HG03565 (cell line): ENCODE measurements at regions not wholly inside any gene's neighbourhood (a gene's known extent, or its start where the extent isn't known, plus 50 kb on each side); places are given as distances from the start of the nearest gene placed in this dataset.

Source experiments
- ATAC-seq: cut with Tn5 transposase; IDR thresholded peaks from one replicate; pipeline ENCODE4 v1.9.1; 2021; ENCODE audit warnings: mild to moderate bottlenecking, moderate library complexity; ENCODE audit not compliant: unreplicated experiment

DNA sequence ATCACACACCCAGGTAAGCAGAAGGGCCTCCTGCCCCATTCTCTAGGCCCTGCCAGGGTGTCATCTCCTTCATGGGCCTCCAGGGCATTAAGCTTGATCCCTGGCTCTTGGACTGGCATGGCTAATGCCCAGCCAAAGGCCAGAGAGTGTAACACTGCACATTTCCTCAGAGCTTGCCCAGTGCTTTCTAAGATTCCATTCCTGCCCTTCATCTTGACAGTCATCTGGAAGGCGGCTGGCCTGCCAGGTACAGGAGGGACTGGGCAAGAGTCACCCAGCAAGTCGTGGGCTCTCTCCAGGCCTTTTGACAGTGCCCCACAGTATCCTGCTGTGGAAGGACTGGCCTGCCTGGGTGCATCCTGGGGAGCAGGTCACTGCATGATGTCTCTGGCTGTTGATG lies 268.9 kb downstream of the HAUS1 start:
- ATAC-seq = no peak

DNA sequence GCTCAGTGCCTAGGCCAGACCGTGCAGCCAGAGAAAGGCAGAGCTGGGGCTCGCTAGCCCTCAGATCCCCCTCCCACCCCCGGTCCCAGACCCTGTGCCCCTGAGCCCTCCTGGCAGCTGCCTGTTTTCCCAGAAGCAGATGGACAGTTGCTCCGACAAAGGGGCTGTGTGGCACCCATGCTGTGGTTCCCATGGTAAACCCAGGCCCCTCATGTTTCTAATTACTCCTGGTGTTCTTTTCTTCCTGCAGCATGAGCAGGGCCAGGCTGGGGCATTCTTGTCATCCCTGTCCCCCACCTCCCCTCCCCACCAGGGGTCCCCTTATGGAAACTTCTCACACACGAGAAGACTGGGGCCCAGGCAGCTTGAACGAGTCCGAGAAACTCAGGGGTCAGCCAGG lies 269.6 kb downstream of the HAUS1 start:
- ATAC-seq = no peak

DNA sequence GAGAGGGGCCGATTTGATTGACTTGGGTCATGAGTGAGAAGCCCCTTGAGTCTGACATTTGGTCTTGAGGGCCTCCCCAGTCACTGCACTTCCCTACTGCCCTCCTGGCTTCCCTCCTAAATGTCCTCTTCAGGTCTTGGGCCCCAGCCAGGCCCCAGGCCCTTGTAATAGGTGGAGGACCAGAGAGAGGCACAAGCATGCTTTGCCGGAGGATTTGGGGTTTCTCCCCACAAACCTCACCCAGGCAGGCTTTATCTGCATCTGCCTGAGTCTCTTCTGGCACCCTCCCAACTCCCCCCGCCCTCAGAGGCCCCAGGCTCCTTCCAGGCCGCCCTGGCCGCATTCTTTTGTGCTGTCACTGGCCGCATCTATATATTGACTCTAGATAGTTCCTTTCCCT lies 270.7 kb downstream of the HAUS1 start:
- no peak for ATAC-seq

DNA sequence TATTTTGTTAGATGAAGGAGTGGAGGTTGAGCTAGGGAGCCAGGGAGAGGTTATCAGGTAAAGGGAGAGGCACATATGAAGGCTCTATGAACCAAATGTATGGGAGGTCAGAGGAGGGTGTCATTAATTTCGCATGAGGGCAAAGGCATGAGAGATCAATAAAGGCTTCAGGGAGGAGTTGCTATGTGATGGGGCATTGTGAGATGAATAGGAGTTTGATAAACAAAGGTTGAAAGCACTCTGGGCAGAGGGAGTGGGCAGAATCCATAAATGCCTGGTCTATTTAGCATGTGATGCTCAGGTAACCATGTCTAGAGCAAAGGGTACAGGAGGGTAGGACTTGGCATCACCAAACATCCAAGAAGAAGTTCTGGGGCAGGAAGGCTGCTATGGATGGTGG lies 273.4 kb downstream of the HAUS1 start:
- ATAC-seq = no peak

DNA sequence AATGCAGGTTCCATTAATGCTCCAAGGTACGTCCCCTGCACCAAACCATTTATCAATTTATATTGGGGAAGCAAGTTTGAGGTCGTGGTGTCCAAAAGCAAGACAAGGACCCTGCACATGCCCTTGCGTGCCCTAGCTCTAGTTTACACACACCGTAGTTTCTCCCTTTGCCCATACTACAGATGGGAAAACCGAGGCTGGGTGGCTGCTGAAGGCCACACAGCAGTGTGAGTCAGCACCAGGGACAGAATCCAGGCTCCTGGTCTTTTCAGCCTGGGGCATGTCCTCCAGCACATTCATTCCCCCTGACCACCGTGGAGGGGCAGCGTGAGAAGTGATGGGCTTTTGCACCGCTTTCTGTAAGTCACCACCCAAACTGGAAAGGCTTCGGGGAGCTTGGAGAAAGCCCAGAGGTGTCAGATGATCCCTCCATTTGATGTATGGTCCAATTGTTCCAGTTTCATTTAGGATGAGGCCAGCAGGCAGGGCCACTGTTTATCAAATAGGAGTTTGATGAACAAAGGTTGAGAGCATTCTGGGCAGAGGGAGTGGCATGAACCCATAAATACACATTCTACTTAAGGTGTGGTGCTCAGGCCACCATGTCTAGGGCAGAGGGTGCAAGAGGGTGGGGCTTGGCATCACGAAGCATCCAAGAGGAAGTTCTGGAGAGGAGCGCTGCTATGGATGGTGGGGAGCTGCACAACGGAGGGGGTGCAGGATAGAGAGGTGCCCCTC lies 274.1 kb downstream of the HAUS1 start:
- ATAC-seq = no peak

DNA sequence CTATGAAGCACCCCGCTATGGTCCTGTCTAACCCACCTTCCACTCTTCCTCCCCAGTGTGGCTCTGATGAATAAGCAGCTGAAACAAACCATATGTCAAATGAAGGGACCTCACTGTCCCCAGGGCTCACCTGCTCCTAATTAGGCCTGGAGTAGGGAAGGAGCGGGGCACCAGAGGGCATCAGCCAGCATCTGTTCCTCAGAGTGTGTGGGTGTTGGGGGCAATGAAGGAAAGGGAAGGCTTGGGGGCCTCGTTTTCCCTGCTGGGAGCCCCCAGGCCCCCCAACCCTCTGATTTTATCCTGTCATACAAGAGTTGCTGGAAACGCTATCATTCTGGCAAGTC lies 274.7 kb downstream of the HAUS1 start:
- ATAC-seq = no peak

DNA sequence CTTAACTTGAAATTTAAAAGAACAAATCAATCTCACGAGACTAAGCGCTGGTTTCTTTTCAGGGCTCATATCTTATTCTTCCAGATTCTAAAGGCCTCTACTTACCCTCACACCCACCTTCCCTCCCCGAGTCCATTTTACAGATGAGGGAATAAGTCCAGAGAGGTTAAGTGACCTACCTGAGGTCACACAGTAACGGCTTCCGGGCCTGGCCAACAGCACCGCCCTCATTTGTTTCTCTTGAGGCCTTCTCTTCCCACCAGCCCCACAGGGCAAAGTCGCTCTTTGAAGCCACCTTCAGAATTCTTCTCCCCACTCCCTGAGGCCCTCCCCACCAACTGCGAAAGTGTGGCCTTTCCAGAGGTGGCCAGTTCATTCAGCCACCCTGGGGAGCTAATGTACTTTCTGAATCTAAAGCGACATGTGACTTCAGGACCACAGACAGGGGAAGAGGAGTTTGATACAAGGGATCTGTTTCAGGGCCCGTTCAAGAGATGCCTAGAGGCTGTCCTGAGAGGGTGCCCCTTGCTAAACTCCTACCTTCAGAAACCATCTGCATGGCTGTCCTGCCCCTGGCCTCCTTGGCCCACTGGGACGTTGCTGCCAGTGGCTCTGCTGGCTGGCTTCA lies 275.3 kb downstream of the HAUS1 start:
- no peak for ATAC-seq

DNA sequence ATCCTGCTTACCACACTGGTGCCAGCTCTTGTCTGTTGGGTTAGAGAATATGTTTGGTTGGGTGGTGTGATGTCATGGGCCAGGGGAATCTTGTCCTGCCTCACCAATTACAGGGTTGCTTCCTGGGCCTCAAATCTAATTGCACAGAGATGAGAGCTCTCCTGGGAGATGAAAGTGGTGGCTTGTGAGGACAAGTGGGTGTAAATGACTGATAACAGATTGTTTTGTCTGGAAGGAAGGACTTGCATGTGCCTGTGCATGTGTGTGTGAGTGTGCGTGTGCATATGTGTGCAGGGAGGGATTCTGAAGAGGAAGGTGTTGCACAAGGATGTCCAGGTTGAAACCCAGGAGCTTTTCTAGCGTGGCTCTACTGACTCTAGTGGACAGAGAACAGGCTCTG lies 271.9 kb downstream of the LOXHD1 start:
- no peak for ATAC-seq

DNA sequence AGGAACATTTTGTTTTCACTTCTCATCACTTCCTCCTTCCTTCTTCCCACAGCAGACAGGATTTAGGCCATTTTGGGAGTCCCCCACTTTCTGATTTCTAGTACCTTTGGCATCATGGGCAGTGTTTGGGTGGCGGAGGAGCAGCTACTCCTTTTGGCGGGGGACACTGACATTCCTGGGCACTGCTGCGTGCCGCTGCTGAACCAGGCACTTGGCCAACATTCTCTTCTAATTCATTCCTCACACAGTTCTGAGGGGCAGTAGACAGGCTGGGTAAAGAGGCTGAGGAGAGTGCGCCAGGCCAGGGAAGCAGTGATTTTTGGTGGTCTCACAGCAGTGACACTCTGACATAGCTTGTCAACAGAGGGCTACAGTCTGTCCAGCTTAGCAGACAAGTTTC lies 270.2 kb downstream of the LOXHD1 start:
- no peak for ATAC-seq

DNA sequence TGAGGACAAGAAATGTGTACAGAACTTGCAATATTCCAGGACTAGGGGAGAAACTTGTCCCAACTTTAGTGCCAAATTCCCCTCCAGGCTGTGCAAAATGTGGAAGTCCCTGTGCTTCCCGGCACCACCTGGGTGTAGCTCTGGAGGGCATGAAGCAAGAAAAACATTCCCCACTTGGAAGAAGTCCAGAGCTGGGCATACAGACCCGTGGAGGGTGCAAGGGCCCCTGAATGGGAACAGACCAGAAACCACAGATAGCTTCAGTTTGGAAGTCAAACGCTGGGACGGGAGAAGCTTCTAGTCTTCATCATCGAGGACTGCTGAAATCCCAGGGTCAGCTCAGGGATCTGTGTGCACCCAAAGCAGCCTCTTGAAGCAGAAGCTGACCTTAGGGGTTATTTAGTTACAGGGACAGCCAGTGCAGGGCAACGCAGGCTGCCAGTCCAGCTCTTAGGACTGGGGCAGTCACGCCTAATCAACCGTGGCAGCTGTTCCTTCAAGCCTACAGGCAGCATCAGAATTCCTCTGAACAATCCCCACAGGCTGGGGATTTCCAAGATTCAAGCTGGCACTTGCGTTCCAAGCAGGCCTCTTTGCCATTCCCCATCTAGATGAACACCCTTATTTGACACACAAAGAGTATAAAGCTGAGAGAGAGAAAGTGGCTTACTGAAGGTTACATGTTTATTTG lies 269.4 kb downstream of the LOXHD1 start:
- ATAC-seq = no peak

DNA sequence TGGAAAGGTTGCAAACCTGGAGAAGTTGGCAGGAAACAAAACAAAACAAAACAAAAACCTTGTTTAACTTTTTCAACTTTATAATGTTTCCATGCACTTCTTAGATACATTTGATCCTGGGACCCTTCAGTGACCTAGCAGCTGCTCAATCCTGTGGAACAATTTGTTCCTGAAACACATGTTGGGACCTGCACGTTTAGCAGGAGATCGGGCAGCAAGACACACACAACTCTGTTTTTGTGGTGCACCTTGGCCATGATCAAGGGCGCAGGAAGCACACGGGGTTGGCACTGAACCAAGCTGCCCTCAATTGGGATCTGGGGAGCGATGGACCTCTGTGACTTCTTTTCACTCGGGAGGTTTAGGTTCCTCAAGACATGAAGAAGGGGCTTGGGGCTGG lies 268.7 kb downstream of the LOXHD1 start:
- ATAC-seq = no peak

DNA sequence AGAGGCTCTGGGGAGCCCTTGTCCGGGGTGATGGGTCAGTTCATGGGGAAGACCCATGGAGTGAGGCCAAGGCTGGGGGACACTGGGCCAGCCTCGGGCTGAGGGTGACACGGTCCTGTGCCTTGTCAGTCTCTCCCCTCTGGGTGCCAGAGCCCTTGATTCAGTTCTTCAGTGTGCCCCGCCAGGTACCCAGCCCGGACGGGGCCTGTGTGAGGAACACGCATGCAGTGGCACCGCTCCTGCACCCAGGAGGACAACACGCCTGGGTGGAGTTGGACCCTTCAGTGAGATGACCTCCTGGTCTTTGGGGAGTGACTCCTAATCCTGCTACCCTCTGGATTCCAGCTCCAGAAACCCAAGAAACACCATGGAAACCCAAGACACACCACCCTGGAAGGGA lies 264.4 kb downstream of the LOXHD1 start:
- no peak for ATAC-seq

DNA sequence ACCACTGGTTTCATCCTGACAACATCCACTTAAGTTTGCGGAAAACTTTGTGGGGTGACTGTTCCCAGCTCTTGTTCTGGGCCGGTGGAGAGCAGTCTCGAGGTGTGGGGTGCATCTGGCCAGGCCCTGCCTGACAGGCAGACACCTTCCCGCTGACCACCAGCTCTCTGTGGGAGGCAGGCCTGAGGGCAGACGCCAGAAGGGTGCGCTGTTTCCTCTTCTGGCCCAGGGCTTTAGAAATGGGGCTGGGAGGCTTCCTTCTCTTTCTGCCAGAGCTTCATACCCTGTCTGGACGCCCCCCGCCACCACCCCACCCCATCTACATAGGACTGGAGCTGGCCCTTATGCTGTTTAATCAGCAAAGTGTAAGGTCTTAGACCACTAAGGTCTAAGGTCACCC lies 263.8 kb downstream of the LOXHD1 start:
- no peak for ATAC-seq

DNA sequence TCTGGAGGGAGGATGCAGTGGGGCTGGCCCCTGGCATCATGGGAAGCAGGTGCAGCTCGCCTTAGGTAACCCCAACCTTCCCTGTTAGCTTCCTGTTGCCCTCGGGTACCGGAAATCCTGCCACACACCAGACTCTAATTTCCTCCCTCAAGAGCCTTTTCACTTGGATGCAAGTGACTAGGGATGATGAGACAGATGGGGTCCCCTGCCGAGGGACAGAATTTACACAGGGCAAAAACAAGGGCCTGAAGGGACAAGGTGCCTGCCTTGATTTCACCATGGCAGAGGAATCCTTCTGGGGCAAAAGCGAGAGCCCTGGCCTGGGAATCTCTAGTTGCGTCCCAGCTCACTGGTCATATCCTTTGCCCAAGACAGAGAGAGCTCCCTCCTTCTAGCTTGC lies 263.1 kb downstream of the LOXHD1 start:
- ATAC-seq = no peak

DNA sequence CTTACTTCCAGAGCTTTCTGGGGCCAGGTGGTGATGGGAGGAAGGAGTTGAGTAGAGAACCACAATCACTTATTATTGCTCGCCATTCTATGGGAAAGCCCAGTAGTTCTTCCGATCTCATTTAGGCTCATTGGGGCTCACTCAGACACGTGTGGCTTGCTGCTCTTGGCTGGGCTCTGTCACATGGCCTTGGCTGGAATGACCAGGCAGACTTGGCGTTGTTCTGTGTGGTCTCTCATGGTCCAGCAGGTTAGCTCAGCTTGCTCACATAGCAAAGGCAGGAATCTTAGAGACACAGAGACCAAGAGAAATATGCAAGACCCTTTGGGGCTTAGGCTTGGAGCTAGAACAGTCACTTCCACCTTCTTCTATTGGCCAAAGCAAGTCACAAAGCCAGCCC lies 261.2 kb downstream of the LOXHD1 start:
- no peak for ATAC-seq

DNA sequence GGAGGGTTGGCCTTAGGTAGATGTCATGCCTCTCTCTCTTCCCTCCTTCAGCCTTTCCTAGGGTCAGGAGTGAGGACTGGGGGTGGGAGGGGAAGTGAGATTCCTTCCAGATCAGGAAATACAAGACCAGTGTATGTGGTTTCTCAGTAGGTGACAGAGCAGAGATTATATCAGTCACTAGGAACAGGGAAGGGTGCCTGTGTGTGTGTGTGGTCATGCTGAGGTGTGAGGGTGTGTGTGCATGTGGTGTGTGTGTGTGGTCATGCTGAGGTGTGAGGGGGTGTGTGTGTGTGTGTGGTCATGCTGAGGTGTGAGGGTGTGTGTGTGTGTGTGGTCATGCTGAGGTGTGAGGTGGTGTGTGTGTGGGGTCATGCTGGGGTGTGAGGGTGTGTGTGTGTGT lies 259.8 kb downstream of the LOXHD1 start:
- ATAC-seq = no peak

DNA sequence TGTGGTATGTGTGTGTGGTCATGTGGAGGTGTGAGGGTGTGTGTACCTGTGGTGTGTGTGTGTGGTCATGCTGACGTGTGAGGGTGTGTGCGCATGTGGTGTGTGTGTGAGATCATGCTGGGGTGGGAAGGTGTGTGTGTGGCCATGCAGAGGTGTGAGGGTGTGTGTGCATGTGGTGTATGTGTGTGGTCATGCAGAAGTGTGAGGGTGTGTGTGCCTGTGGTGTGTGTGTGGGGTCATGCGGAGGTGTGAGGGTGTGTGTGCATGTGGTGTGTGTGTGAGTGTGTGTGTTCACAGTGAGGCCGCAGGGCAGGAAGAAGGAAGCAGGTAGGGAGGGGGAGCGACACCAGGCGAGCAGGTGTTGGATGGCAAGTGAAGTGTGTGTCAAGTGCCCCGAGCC lies 259.0 kb downstream of the LOXHD1 start:
- no peak for ATAC-seq

DNA sequence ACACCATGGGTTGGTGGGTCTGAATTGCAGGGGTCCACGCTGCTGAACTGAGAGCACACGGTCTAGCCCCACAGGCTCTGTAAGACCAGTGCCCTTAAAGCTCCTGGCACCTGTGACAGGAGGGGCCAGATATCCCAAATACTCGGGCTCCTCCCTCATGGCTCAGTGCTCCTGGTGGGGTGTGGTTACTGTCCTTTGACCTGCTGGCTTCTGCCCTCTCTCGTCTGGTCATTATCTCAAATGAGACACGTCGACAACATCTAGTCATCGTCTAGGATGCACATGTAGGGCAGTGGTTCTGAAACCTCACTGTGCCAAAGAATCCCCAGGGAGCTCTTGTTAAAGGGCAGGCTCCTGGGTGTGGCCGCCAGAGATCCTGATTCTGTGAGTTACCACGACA lies 258.4 kb downstream of the LOXHD1 start:
- no peak for ATAC-seq

DNA sequence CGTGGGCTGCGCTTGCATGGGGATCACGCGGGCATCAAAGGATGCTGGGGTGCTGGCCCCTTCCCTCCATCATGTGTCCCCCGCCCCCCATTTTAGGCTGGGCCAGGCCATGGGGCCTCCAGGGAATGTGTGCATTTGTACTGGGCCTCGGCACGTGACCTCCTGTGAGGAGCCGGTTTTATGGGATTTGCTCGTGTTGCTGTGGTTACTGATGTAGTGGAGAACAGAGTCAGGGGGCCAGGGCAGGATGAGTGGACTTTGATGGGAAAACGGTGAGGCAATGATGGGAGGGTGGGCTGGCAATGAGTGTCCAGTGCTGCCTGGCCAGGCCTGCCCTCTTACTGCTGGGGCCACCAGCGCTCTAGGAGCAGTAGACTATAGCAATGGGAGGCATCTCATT lies 257.7 kb downstream of the LOXHD1 start:
- ATAC-seq = no peak

DNA sequence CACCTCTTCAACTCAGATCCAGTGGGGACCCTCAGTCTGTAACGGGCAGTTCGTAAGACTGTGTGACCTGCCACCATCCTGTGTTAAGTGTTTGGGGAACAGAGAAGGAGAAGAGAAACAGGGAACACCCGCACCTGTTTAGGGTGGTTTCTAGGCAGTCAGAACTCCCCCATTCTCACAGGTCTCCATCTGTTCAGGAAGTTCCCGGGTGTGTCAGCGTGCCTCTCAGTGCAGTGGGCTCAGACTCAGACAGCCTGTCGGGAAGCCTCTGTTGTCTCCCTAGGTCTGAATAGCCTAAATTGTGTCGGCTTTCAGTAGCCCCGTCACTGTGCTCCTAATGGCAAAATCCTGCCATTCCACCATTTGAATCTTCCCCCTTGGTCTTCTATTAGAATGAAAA lies 256.6 kb downstream of the LOXHD1 start:
- no peak for ATAC-seq

DNA sequence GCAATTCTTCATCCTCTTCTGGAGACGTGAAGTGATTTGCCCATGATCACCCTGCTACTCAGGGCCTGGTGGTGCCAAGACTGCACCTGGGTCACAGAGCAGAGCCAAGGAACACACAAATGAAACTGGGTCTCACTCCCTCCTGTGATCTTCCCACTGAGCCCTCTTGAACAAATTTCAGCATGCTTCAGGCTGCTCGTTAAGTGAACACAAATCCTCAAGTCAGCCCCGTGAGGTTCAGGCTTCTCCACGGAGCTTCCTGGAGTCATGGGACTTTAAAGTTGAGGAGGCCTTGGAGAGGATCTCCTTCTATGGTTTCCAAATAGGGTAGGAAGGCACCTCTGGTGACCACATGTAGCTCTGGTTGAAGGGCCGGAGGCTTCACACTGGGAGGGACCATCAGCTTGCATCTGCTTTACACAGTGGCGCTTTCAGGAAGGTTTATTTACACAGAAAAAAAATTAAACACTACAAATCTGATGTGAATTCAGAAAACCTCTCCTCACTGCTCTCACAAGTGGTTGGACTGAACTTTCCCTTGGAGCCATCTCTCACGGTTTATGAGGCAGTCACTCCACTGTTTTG lies 255.4 kb downstream of the LOXHD1 start:
- ATAC-seq = no peak

DNA sequence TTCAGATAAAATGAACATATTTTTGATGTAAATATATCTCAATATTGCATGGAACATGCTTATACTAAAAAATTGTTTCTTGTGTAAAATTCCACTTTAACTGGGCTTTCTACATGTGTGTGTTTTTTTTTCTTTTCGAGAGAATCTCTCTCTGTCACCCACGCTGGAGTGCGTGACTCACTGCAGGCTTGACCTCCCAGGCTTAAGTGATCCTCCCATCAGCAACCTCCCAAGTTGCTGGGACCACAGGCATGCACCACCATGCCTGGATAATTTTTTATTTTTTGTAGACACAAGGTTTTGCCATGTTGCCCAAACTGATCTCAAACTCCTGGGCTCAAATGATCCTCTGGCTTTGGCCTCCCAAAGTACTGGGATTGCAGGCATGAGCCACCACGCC lies 254.6 kb downstream of the LOXHD1 start:
- no peak for ATAC-seq
